ENCODE measurements at regions not wholly inside any gene's neighbourhood (a gene's known extent, or its start where the extent isn't known, plus 50 kb on each side); places are given as distances from the start of the nearest gene placed in this dataset.
A peak's percentile ranks its signal among the peaks of the same experiment; 100 is the strongest.

GRCh38 chrX:107502316-107502715, 52.9 kb downstream of the FRMPD3 start:
- DNase-seq = no peak

GRCh38 chrX:107504006-107504405, 54.6 kb downstream of the FRMPD3 start:
- no peak for DNase-seq

GRCh38 chrX:107505223-107505622, 55.8 kb downstream of the FRMPD3 start:
- DNase-seq = no peak

- no peak for DNase-seq
Measured at GRCh38 chrX:107506596-107507031, 57.2 kb downstream of the FRMPD3 start.

GRCh38 chrX:107507093-107507743, 57.8 kb downstream of the FRMPD3 start:
- DNase-seq = no peak

GRCh38 chrX:107507744-107508117, 58.3 kb downstream of the FRMPD3 start:
- DNase-seq = no peak

GRCh38 chrX:107508925-107509324, 59.5 kb downstream of the FRMPD3 start:
- DNase-seq = no peak

GRCh38 chrX:107514944-107515343, 65.5 kb downstream of the FRMPD3 start:
- DNase-seq = no peak

- no peak for DNase-seq
Measured at GRCh38 chrX:107521877-107522586, 72.6 kb downstream of the FRMPD3 start.

- DNase-seq = no peak
Measured at GRCh38 chrX:107522901-107523300, 73.4 kb downstream of the FRMPD3 start.

- DNase-seq = no peak
Measured at GRCh38 chrX:107526141-107526540, 76.7 kb downstream of the FRMPD3 start.

- no peak for DNase-seq
Measured at GRCh38 chrX:107530141-107530540, 80.7 kb downstream of the FRMPD3 start.

- DNase-seq = peak; percentile 8
Measured at GRCh38 chrX:107537815-107538214, 88.4 kb downstream of the FRMPD3 start.

GRCh38 chrX:107541244-107541643, 87.1 kb upstream of the PRPS1 start:
- DNase-seq = no peak

- no peak for DNase-seq
Measured at GRCh38 chrX:107542040-107542439, 86.3 kb upstream of the PRPS1 start.

GRCh38 chrX:107542500-107542899, 85.8 kb upstream of the PRPS1 start:
- no peak for DNase-seq

GRCh38 chrX:107547621-107548020, 80.7 kb upstream of the PRPS1 start:
- DNase-seq = no peak

- no peak for DNase-seq
Measured at GRCh38 chrX:107548775-107549174, 79.5 kb upstream of the PRPS1 start.

- DNase-seq = no peak
Measured at GRCh38 chrX:107549504-107549903, 78.8 kb upstream of the PRPS1 start.

- DNase-seq = no peak
Measured at GRCh38 chrX:107551546-107551945, 76.8 kb upstream of the PRPS1 start.

- no peak for DNase-seq
Measured at GRCh38 chrX:107552930-107553329, 75.4 kb upstream of the PRPS1 start.

- no peak for DNase-seq
Measured at GRCh38 chrX:107556967-107557366, 71.3 kb upstream of the PRPS1 start.

- no peak for DNase-seq
Measured at GRCh38 chrX:107559506-107559905, 68.8 kb upstream of the PRPS1 start.

GRCh38 chrX:107560041-107560440, 68.3 kb upstream of the PRPS1 start:
- DNase-seq = no peak

Data from renal pelvis (tissue), 1 donor.